Brain microvascular endothelial cell (primary cell): ENCODE measurements at regions not wholly inside any gene's neighbourhood (a gene's known extent, or its start where the extent isn't known, plus 50 kb on each side); places are given as distances from the start of the nearest gene placed in this dataset.

Experiments
- DNase-seq: peaks from one replicate; pipeline ENCODE4 v3.0.0-alpha.2; 2020
- H3K27ac ChIP-seq: fragments of 250-450 bp; sonication (Bioruptor Pico); 2 replicates; pipeline ENCODE4 v1.5.1; 2020; ENCODE audit warnings: mild to moderate bottlenecking, moderate library complexity
- H3K27me3 ChIP-seq: fragments of 250-450 bp; sonication (Bioruptor Pico); replicated peaks from 2 replicates; pipeline ENCODE4 v1.5.1; 2020; ENCODE audit warnings: mild to moderate bottlenecking
- H3K36me3 ChIP-seq: fragments of 250-450 bp; sonication (Bioruptor Pico); replicated peaks from 2 replicates; pipeline ENCODE4 v1.5.1; 2020; ENCODE audit warnings: mild to moderate bottlenecking
- H3K4me3 ChIP-seq: 2 replicates; pipeline ENCODE4 v1.5.1; 2011; ENCODE audit warnings: low read depth, mild to moderate bottlenecking, control low read depth, low read length, moderate library complexity
- in situ Hi-C: cut with HindIII; loops from 2 replicates; pipeline ENCODE4 v1.10.0; 2017; ENCODE audit warnings: low sequenced_read_pairs, low pct_ligation_motif_present
- TF ChIP-seq, protein P1 (sequence below): IDR thresholded peaks from 2 replicates; pipeline ENCODE4 v1.5.1; 2011; ENCODE audit warnings: low read depth, mild to moderate bottlenecking, moderate library complexity, low read length, control low read depth, inconsistent platforms; ENCODE audit errors: missing control alignments

DNA sequence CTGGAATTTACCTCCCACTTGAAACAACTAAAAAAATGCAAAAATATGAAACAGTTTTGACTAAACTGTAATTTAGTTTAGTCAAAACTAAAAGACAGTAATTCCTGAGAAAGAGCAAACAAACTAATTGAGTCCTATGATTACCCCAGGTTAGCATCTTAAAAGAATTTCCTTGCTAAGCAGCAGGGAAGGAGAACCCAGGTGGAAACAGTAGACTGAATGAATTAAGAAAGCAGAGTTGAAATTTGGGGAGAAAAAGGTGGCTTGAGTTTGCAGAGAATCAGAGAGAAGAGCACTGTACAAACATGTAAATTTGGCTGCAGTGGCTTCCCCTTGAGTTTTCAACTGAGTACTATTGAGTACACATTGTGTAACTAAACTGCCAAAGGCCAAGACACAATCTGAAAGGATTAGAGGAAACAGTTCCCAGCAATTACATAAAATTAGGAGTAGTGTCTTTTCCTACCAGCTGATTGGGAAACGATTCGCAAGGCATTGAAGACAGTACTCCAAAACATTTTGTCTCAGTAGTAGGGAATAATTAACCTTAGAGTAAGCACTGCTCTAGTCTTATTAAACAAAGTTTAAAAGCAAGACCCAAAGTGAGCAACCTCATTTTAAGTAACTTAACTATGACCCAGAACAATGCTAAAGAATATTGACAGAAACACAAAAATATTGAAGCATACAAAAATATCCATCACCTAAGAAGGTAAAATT lies 820.5 kb downstream of the DACH1 start:
- no peak for DNase-seq
- H3K4me3 ChIP-seq = no peak overlapping the region
- no peaks in the 10 kb centered on the region for H3K36me3 ChIP-seq
- no peak overlapping the region for H3K27ac ChIP-seq
- H3K27me3 ChIP-seq = no peaks in the 10 kb centered on the region
- in situ Hi-C loops = no loop called here
- TF ChIP-seq, protein P1, sequence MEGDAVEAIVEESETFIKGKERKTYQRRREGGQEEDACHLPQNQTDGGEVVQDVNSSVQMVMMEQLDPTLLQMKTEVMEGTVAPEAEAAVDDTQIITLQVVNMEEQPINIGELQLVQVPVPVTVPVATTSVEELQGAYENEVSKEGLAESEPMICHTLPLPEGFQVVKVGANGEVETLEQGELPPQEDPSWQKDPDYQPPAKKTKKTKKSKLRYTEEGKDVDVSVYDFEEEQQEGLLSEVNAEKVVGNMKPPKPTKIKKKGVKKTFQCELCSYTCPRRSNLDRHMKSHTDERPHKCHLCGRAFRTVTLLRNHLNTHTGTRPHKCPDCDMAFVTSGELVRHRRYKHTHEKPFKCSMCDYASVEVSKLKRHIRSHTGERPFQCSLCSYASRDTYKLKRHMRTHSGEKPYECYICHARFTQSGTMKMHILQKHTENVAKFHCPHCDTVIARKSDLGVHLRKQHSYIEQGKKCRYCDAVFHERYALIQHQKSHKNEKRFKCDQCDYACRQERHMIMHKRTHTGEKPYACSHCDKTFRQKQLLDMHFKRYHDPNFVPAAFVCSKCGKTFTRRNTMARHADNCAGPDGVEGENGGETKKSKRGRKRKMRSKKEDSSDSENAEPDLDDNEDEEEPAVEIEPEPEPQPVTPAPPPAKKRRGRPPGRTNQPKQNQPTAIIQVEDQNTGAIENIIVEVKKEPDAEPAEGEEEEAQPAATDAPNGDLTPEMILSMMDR = no peak

DNA sequence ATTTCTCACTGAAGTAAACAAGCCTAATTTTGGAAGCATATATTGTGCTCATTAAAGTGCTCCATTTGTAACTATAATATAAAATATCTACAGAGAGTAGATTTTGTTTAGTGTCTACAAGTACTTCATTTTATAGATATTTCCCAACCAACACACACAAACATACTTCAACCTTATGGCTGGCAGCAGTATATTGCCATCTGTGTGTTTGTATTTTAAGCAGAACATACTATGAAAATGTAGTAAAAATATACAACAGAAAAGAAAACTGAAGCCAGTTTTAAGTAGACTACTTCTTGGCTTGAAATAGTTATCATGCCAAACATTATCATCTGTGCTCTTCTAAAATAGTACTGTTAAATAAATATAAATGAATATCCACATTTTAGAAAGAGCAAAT lies 821.9 kb downstream of the DACH1 start:
- in situ Hi-C loops = no loop called here
- TF ChIP-seq, protein P1 = no peak
- DNase-seq = no peak
- no peaks in the 10 kb centered on the region for H3K27me3 ChIP-seq
- H3K27ac ChIP-seq = no peak overlapping the region
- H3K4me3 ChIP-seq = no peak overlapping the region
- H3K36me3 ChIP-seq = no peaks in the 10 kb centered on the region

DNA sequence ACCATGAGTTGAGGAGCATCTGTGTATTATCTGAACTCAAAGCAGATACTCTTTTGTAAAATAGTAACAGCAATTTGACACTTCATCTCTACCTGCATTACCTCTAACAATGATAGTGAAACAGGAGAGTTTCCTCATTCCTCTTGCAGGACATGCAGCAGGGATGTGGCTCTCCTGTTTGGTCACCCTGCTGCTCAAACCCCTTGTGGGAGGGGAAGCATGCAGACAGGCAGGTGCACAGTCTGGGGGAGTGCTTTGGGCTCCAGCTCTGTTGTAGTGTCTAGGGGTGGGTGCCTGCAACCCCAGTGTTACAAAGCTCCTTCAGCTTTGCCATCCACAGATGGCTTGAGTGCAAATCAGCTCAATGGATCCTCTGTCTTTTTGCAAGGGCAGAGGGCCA lies 827.6 kb downstream of the DACH1 start:
- no peak for DNase-seq
- no peak overlapping the region for H3K27ac ChIP-seq
- TF ChIP-seq, protein P1 = no peak
- no peaks in the 10 kb centered on the region for H3K36me3 ChIP-seq
- no peak overlapping the region for H3K4me3 ChIP-seq
- H3K27me3 ChIP-seq = no peaks in the 10 kb centered on the region
- in situ Hi-C loops = no loop called here

DNA sequence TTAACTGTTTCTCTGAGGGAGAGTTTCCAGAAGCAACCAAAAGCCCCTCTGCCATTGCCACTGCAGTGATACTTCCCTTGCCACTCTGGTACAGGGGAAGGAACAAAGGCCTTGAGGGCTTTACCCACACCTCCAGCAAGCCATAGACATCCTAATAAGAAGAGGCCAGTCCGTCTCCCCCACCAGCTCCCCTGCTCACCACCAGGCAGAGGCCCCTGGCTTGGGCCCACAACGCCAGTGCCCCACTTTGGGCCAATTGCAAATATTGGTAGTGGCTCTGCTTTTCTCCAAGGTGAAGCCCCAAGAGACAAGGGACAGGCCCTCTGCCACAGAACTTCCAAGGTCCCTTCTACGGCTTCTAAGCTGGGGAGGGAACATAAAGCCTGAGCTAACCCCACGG lies 833.0 kb downstream of the DACH1 start:
- TF ChIP-seq, protein P1 = no peak
- Histone ChIP-seq H3K27ac (no peak overlapping the region), H3K27me3 (no peaks in the 10 kb centered on the region), H3K4me3 (no peak overlapping the region), H3K36me3 (no peaks in the 10 kb centered on the region)
- DNase-seq = no peak
- in situ Hi-C loops = no loop called here

DNA sequence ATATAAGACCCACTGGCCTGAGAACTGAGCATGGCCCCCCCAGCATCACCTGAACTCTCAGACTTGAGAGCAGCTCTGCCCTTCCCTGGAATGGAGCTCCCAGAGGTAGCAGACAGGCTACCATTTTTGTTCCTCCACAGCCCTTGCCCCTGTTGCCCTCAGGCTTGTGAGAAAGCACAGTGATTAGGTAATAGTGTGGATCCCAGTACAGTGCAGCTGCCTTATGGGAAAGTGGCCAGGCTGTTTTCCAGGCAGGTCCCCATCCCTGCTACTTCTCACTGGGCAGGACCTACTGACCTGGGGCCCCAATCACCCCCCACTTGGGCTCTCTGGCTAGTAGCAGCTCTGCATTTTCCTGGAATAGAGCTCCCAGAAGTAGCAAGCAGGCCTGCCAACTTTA lies 834.0 kb downstream of the DACH1 start:
- TF ChIP-seq, protein P1 = no peak
- H3K4me3 ChIP-seq = no peak overlapping the region
- H3K36me3 ChIP-seq = no peaks in the 10 kb centered on the region
- in situ Hi-C loops = no loop called here
- no peaks in the 10 kb centered on the region for H3K27me3 ChIP-seq
- DNase-seq = no peak
- no peak overlapping the region for H3K27ac ChIP-seq

DNA sequence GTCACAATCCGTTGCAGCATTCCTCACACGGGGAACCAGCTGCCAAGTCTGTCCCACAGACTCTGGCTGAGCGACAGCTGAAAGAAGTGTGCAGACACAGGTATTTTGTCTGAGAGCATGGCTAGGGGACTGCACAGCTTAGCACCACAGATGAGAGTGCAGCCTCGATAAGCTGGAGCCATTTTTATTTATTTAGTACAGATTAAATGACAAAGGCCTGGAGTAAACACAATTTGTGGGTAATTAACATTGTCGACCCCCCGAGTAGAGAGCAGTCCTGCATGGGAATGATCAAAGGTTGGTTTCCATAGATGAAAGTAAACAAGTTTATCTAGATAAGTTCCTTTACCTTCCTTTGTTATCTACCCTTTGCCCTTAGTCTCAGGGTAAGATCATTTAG lies 836.2 kb downstream of the DACH1 start:
- DNase-seq = no peak
- Histone ChIP-seq H3K27me3 (no peaks in the 10 kb centered on the region), H3K27ac (no peak overlapping the region), H3K36me3 (no peaks in the 10 kb centered on the region), H3K4me3 (no peak overlapping the region)
- TF ChIP-seq, protein P1 = no peak
- in situ Hi-C loops = no loop called here
